ENCODE measurements at regions not wholly inside any gene's neighbourhood (a gene's known extent, or its start where the extent isn't known, plus 50 kb on each side); places are given as distances from the start of the nearest gene placed in this dataset.
"Not testable (repeated sequence)": the region's sequence is repeated elsewhere in the genome, so short reads cannot be mapped to it uniquely, and the experiment has no call there.

- Histone ChIP-seq H3K36me3 (ENCODE audit: control insufficient read depth, insufficient read depth, low read length) (no peaks in the 10 kb centered on the region), H3K27me3 (replicated peaks; ENCODE audit: control insufficient read depth, insufficient read depth, low read length, poor library complexity, severe bottlenecking) (no peaks in the 10 kb centered on the region), H3K4me3 (ENCODE audit: insufficient read depth, low read depth, low read length, poor library complexity, severe bottlenecking) (no peak overlapping the region), H3K27ac (ENCODE audit: insufficient read depth, low read length, poor library complexity, severe bottlenecking) (no peak overlapping the region), H3K9me3 (ENCODE audit: control insufficient read depth, low read length) (no peaks in the 10 kb centered on the region), H3K4me1 (ENCODE audit: control insufficient read depth, insufficient read depth, low read length, poor library complexity, severe bottlenecking) (no peaks in the 10 kb centered on the region)
- DNase-seq: no peak
Measured at GRCh38 chr14:53847057-53847456, 109.6 kb downstream of the BMP4 start.

DNA sequence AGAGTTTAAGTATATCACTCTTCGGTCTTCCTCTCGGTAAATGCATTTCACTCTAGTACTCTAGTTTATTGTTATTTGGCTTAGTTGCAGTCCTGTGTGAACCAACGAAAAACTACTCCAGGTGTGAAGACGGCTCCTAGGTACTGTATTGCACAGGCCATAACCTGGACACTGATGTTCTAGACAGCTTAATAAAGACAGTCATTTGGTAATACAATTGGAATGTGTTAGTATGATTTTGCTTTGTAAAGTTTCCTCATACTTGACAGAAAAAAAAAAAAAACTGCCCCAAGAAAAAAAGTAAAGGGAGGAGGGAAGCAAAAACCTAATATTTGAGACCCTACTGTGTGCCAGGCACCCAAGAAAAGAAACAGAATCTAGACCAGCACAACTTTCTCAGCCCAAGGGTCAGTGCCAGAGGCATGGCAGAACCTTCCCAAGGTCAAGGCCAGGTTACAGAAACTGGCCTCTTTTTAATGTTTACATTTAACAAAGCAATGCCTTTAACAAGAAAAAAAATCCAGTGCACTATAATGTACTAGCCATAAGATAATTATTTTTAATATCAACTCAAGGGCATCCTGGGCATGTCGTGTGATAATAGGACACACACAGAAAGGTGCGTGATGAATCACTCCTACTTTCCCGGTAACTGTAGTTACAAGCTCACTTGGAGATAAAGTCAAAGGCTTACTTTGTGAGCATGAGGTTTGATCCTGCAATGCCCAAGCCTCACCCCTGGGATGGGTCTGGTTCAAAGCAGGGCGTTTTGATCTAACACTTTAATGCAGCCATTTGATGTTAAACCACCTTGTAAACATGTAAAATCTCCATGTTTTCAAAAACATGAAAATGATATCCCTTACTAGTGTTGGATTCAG, 110.6 kb downstream of the BMP4 start:
- no peak overlapping the region for H3K4me3 ChIP-seq (ENCODE audit: insufficient read depth, low read depth, low read length, poor library complexity, severe bottlenecking)
- no peak overlapping the region for H3K27ac ChIP-seq (ENCODE audit: insufficient read depth, low read length, poor library complexity, severe bottlenecking)
- no peak for DNase-seq
- no peaks in the 10 kb centered on the region for H3K27me3 ChIP-seq (replicated peaks; ENCODE audit: control insufficient read depth, insufficient read depth, low read length, poor library complexity, severe bottlenecking)
- H3K9me3 ChIP-seq (ENCODE audit: control insufficient read depth, low read length): no peaks in the 10 kb centered on the region
- H3K36me3 ChIP-seq (ENCODE audit: control insufficient read depth, insufficient read depth, low read length): no peaks in the 10 kb centered on the region
- no peaks in the 10 kb centered on the region for H3K4me1 ChIP-seq (ENCODE audit: control insufficient read depth, insufficient read depth, low read length, poor library complexity, severe bottlenecking)

DNA sequence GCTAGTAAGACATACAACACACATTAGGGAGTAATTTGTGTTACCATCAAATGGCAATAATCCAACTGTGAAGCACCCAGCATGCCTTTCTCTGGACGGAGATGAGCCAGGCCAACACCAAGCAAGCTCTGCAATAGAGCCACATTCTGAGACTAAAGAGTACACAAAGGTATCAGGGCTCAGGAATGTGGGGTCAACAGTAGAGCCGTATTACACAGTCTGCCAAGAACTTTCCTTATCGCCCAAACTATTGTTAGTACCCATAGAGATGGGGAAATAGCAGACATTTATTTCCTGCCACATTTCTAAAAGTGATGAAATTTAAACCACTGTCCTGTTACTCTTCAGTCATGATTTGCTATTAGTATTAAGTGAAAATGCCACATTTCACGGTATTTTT, 113.7 kb downstream of the BMP4 start:
- Histone ChIP-seq H3K9me3 (ENCODE audit: control insufficient read depth, low read length) (no peaks in the 10 kb centered on the region), H3K4me3 (ENCODE audit: insufficient read depth, low read depth, low read length, poor library complexity, severe bottlenecking) (no peak overlapping the region), H3K27ac (ENCODE audit: insufficient read depth, low read length, poor library complexity, severe bottlenecking) (no peak overlapping the region), H3K27me3 (replicated peaks; ENCODE audit: control insufficient read depth, insufficient read depth, low read length, poor library complexity, severe bottlenecking) (no peaks in the 10 kb centered on the region), H3K36me3 (ENCODE audit: control insufficient read depth, insufficient read depth, low read length) (no peaks in the 10 kb centered on the region), H3K4me1 (ENCODE audit: control insufficient read depth, insufficient read depth, low read length, poor library complexity, severe bottlenecking) (no peaks in the 10 kb centered on the region)
- DNase-seq: no peak

DNA sequence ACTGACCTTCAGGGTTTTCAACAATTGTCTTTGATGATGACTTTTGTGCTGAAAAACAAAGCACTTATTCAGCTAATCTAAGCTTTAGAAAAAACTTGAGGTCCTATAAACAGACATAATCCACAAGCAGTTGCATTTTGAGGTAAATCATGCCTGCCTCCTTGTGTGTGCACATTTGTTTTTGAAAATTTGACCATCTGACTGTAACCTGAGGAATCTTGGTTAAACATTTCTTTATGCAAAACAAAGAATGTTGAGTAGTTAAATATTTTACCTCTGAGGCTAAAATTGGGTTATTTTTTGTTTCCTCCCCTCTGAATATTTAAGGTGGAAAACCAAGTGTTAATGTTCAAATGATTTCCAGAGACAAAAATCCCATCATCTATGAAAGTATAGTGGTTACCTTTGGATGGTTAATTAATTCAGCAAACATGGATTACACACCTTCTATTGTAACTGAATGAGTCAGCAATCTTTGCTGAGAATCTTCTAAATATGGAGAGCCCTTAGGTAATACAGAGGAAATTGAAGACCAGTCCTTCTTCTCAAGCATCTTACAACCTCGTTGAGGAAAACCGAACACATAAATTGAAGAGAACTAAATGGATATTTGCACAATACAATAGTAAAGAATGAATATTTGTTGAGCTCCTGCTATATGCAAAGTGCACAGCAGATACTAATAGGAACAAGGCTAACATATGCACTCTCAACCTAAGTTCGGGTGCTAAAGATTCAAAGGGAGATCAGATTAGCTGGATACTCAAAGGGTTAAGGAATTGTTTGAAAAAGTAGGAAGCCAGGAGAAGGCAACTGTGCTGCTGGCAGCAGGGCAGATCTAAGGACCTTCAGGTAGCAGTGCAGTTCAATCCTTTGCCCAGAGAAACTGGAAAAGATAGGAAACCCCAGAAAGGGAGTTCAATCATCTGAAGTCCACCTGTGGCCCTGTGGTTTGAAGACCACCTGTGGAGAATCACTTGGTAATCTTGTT, 115.2 kb downstream of the BMP4 start:
- H3K27me3 ChIP-seq (replicated peaks; ENCODE audit: control insufficient read depth, insufficient read depth, low read length, poor library complexity, severe bottlenecking): no peaks in the 10 kb centered on the region
- no peaks in the 10 kb centered on the region for H3K9me3 ChIP-seq (ENCODE audit: control insufficient read depth, low read length)
- no peaks in the 10 kb centered on the region for H3K36me3 ChIP-seq (ENCODE audit: control insufficient read depth, insufficient read depth, low read length)
- H3K4me3 ChIP-seq (ENCODE audit: insufficient read depth, low read depth, low read length, poor library complexity, severe bottlenecking): no peak overlapping the region
- no peak for DNase-seq
- no peak overlapping the region for H3K27ac ChIP-seq (ENCODE audit: insufficient read depth, low read length, poor library complexity, severe bottlenecking)
- H3K4me1 ChIP-seq (ENCODE audit: control insufficient read depth, insufficient read depth, low read length, poor library complexity, severe bottlenecking): no peaks in the 10 kb centered on the region

DNA sequence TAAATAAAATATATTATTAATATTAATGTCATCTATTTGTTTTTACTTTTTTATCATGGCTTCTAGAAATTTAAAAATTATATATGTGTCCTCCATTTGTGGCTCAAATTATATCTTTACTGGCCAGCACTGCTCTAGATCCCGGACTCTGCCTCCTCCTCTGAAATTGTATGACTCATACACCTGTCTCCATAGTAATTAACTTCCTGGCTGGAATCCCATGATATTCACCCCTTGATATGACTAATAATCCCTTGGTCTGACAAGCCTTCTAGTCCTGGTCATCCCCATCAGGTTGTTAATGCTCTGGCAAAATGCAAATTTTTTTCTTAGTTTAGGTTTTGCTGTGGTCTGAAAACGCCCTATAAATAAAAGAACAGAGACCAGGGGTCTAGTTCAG, 116.2 kb downstream of the BMP4 start:
- Histone ChIP-seq H3K36me3 (ENCODE audit: control insufficient read depth, insufficient read depth, low read length) (no peaks in the 10 kb centered on the region), H3K4me3 (ENCODE audit: insufficient read depth, low read depth, low read length, poor library complexity, severe bottlenecking) (no peak overlapping the region), H3K27ac (ENCODE audit: insufficient read depth, low read length, poor library complexity, severe bottlenecking) (no peak overlapping the region), H3K9me3 (ENCODE audit: control insufficient read depth, low read length) (no peaks in the 10 kb centered on the region), H3K4me1 (ENCODE audit: control insufficient read depth, insufficient read depth, low read length, poor library complexity, severe bottlenecking) (no peaks in the 10 kb centered on the region), H3K27me3 (replicated peaks; ENCODE audit: control insufficient read depth, insufficient read depth, low read length, poor library complexity, severe bottlenecking) (no peaks in the 10 kb centered on the region)
- DNase-seq: no peak

DNA sequence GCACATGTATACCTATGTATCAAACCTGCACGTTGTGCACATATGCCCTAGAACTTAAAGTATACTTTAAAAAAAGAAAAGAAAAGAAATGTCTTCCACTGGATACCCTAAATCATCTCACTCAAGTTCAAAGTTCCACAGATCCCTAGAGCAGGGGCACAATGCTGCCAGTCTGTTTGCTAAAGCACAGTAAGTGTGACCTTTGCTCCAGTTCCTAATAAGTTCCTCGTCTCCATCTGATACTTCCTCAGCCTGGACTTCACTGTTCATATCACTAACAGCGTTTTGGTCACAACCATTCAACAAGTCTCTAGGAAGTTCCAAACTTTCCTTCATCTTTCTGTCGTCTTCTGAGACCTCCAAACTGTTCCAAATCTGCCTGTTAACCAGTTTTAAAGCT, 118.3 kb downstream of the BMP4 start:
- no peak overlapping the region for H3K4me3 ChIP-seq (ENCODE audit: insufficient read depth, low read depth, low read length, poor library complexity, severe bottlenecking)
- H3K27me3 ChIP-seq (replicated peaks; ENCODE audit: control insufficient read depth, insufficient read depth, low read length, poor library complexity, severe bottlenecking): no peaks in the 10 kb centered on the region
- no peak overlapping the region for H3K27ac ChIP-seq (ENCODE audit: insufficient read depth, low read length, poor library complexity, severe bottlenecking)
- DNase-seq: no peak
- H3K36me3 ChIP-seq (ENCODE audit: control insufficient read depth, insufficient read depth, low read length): no peaks in the 10 kb centered on the region
- H3K4me1 ChIP-seq (ENCODE audit: control insufficient read depth, insufficient read depth, low read length, poor library complexity, severe bottlenecking): no peaks in the 10 kb centered on the region
- H3K9me3 ChIP-seq (ENCODE audit: control insufficient read depth, low read length): no peaks in the 10 kb centered on the region

DNA sequence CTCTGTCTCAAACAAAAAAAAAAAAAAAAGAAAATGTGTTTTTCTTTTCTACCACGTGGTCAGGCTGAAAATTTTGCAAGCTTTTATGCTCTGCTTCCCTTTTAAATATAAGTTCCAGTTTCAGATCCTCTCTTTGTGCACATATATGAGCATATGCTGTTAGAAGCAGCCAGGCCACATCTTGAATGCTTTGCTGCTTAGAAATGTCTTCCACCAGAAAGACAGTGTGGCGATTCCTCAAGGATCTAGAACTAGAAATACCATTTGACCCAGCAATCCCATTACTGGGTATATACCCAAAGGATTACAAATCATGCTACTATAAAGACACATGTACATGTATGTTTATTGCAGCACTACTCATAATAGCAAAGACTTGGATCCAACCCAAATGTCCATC, 119.0 kb downstream of the BMP4 start:
- H3K27ac ChIP-seq (ENCODE audit: insufficient read depth, low read length, poor library complexity, severe bottlenecking); H3K27me3 ChIP-seq (replicated peaks; ENCODE audit: control insufficient read depth, insufficient read depth, low read length, poor library complexity, severe bottlenecking); H3K36me3 ChIP-seq (ENCODE audit: control insufficient read depth, insufficient read depth, low read length); DNase-seq; H3K4me1 ChIP-seq (ENCODE audit: control insufficient read depth, insufficient read depth, low read length, poor library complexity, severe bottlenecking); H3K4me3 ChIP-seq (ENCODE audit: insufficient read depth, low read depth, low read length, poor library complexity, severe bottlenecking); H3K9me3 ChIP-seq (ENCODE audit: control insufficient read depth, low read length): not testable (repeated sequence)

- Histone ChIP-seq H3K27ac (ENCODE audit: insufficient read depth, low read length, poor library complexity, severe bottlenecking) (no peak overlapping the region), H3K27me3 (replicated peaks; ENCODE audit: control insufficient read depth, insufficient read depth, low read length, poor library complexity, severe bottlenecking) (no peaks in the 10 kb centered on the region), H3K36me3 (ENCODE audit: control insufficient read depth, insufficient read depth, low read length) (no peaks in the 10 kb centered on the region), H3K4me3 (ENCODE audit: insufficient read depth, low read depth, low read length, poor library complexity, severe bottlenecking) (no peak overlapping the region), H3K9me3 (ENCODE audit: control insufficient read depth, low read length) (no peaks in the 10 kb centered on the region), H3K4me1 (ENCODE audit: control insufficient read depth, insufficient read depth, low read length, poor library complexity, severe bottlenecking) (no peaks in the 10 kb centered on the region)
- DNase-seq: no peak
Measured at GRCh38 chr14:53836551-53836950, 120.1 kb downstream of the BMP4 start.

GRCh38 chr14:53828820-53829219, 127.8 kb downstream of the BMP4 start:
- H3K27me3 ChIP-seq (replicated peaks; ENCODE audit: control insufficient read depth, insufficient read depth, low read length, poor library complexity, severe bottlenecking): no peaks in the 10 kb centered on the region
- H3K9me3 ChIP-seq (ENCODE audit: control insufficient read depth, low read length): no peaks in the 10 kb centered on the region
- H3K4me3 ChIP-seq (ENCODE audit: insufficient read depth, low read depth, low read length, poor library complexity, severe bottlenecking): no peak overlapping the region
- no peaks in the 10 kb centered on the region for H3K4me1 ChIP-seq (ENCODE audit: control insufficient read depth, insufficient read depth, low read length, poor library complexity, severe bottlenecking)
- no peak for DNase-seq
- no peaks in the 10 kb centered on the region for H3K36me3 ChIP-seq (ENCODE audit: control insufficient read depth, insufficient read depth, low read length)
- no peak overlapping the region for H3K27ac ChIP-seq (ENCODE audit: insufficient read depth, low read length, poor library complexity, severe bottlenecking)

DNA sequence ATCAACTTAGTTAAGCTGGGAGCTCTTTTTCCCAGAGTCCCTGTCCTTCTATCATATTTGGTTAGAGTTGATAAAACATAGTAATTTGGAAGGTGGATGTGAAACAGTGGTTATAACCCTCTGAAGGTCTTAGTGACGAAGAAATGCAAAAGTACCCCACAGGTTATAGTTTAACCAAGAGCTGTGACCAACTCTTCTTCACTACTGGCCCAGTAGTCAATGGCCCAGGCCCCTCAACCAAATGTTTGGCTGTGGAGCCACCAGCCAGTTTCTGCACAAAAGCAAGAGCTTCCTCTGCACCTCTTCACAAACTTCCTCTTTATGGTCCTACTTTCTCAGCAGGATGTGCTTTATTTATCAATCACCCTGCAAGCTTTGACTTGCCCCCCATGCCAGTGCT, 132.6 kb downstream of the BMP4 start:
- DNase-seq: no peak
- no peak overlapping the region for H3K4me3 ChIP-seq (ENCODE audit: insufficient read depth, low read depth, low read length, poor library complexity, severe bottlenecking)
- no peaks in the 10 kb centered on the region for H3K36me3 ChIP-seq (ENCODE audit: control insufficient read depth, insufficient read depth, low read length)
- no peaks in the 10 kb centered on the region for H3K4me1 ChIP-seq (ENCODE audit: control insufficient read depth, insufficient read depth, low read length, poor library complexity, severe bottlenecking)
- no peaks in the 10 kb centered on the region for H3K27me3 ChIP-seq (replicated peaks; ENCODE audit: control insufficient read depth, insufficient read depth, low read length, poor library complexity, severe bottlenecking)
- H3K9me3 ChIP-seq (ENCODE audit: control insufficient read depth, low read length): no peaks in the 10 kb centered on the region
- H3K27ac ChIP-seq (ENCODE audit: insufficient read depth, low read length, poor library complexity, severe bottlenecking): no peak overlapping the region

All from effector memory CD4-positive, alpha-beta T cell (primary cell).